HG03521 (cell line): ENCODE measurements at regions not wholly inside any gene's neighbourhood (a gene's known extent, or its start where the extent isn't known, plus 50 kb on each side); places are given as distances from the start of the nearest gene placed in this dataset.
"Not testable (repeated sequence)": the region's sequence is repeated elsewhere in the genome, so short reads cannot be mapped to it uniquely, and the experiment has no call there.

Experiments
- ATAC-seq: cut with Tn5 transposase; IDR thresholded peaks from one replicate; pipeline ENCODE4 v1.9.1; 2021; ENCODE audit warnings: mild to moderate bottlenecking, moderate library complexity; ENCODE audit not compliant: unreplicated experiment

GRCh38 chr4:184965230-184966050 lies 52.9 kb upstream of the HELT start:
- ATAC-seq, result not testable (repeated sequence)

GRCh38 chr4:184966051-184966691 lies 52.1 kb upstream of the HELT start:
- ATAC-seq, result not testable (repeated sequence)

GRCh38 chr4:184967699-184968098 lies 50.6 kb upstream of the HELT start:
- ATAC-seq, result not testable (repeated sequence)

GRCh38 chr4:184968366-184968765 lies 49.9 kb upstream of the HELT start:
- ATAC-seq, result no peak
